SIG-M5 treated with dmso at 0.1 percent for 504 hours (cell line): ENCODE measurements at regions not wholly inside any gene's neighbourhood (a gene's known extent, or its start where the extent isn't known, plus 50 kb on each side); places are given as distances from the start of the nearest gene placed in this dataset.

Experiments used
- DNase-seq: peaks from one replicate; lab custom pipeline; 2025; ENCODE audit not compliant: unreplicated experiment; lab: John Stamatoyannopoulos, UW

DNA sequence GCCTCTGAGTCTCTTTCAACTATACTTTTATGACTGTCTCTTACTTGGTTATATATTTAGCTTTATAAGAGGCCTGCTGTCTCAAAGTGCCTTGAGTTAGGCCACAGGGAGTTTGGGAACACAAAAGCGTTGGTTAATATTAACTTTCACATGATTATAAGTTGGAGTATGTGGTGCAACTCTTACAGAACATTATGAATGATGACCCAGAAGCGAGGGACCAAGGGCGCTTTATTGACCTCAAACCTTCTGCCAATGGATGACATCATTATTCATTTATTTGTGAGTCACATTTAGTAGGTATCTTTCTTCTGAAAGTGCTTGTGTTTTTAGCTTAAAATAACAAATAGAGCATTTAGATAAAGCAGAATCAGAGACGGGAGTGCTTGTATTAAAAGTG, 298.0 kb upstream of the ZC3H12C start:
- DNase-seq, result no peak

DNA sequence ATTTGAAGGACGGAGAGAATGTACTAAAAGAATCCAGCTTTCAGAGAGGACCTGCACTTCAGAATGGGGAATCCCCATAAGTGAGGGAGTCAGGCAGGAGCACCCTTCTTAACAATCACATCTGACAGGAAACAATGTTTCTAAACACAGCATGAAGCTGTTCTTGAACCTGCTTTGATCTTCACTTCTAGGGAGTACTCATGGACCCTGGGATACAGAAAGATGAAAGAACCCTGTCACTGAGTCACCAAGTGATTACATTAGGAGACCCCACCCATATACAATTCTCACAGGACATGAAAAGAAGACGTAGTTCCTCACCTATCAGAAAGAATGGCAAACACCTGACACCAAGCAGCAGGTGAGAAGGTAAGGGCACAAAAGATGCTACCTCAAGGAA, 296.9 kb upstream of the ZC3H12C start:
- no peak for DNase-seq

GRCh38 chr11:109798521-109798920, 294.7 kb upstream of the ZC3H12C start:
- no peak for DNase-seq

GRCh38 chr11:109799604-109800003, 293.6 kb upstream of the ZC3H12C start:
- DNase-seq, result no peak

DNA sequence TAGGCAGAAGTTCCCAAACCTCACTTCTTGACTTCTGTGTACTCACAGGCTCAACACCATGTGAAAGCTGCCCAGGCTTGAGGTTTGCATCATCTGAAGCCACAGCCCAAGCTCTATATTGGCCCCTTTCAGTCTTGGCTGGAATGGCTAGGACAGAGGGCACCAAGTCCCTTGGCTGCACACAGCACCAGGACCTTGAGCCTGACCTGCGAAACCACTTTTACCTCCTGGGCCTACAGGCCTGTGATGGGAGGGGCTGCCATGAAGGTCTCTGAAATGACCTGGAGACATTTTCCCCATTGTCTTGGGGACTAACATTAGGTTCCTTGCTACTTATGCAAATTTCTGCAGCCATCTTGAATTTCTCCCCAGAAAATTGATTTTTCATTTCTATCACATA, 288.3 kb upstream of the ZC3H12C start:
- no peak for DNase-seq

DNA sequence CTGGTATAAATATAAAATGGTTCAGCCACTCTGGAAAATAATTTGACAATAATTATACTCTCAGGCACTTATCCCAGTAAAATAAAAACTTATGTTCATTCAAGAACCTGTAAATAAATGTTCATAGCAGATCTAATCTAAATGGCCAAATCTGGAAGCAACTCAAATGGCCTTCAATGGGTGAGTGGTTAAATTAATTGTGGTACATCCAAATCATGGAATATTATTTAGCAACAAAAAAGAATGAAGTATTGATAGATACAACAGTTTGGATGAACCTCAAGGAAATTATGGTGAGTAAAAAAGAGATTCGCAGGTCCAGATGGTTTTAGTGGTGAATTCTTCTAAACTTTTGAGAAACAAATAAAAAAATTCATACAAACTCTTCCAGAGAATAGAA, 287.0 kb upstream of the ZC3H12C start:
- no peak for DNase-seq

GRCh38 chr11:109808569-109808968, 284.6 kb upstream of the ZC3H12C start:
- no peak for DNase-seq

GRCh38 chr11:109814824-109815223, 278.4 kb upstream of the ZC3H12C start:
- DNase-seq, result no peak

DNA sequence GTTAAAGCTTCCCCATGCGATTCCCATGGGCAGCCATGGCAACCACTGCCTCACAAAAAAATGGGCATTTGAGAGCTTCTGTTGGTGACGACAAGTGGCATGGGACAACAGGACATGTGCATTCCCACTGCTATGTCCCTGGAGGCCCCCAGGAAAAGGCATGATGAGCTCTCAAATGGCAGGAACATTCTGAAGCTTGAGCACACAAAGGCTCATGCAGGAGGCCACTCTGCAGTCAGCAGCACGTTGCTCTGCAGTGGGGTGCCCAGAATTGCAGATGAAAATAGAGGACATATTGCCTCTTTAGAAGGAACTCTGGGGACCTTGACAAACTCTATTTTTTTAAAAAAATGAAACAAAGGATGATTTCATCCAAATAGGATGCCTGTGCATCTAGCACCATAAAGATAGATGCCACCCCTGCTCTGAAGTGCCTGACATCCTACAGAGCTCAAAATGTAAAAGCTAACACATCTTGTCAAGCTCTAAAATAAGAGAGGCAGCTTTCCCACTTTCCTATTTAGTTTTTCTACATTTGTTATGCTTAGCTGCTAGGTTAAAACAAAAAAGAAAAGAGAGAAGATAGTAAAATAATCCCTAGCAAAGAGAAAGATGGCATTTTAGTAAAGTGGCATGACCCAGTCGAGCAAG, 277.6 kb upstream of the ZC3H12C start:
- no peak for DNase-seq

DNA sequence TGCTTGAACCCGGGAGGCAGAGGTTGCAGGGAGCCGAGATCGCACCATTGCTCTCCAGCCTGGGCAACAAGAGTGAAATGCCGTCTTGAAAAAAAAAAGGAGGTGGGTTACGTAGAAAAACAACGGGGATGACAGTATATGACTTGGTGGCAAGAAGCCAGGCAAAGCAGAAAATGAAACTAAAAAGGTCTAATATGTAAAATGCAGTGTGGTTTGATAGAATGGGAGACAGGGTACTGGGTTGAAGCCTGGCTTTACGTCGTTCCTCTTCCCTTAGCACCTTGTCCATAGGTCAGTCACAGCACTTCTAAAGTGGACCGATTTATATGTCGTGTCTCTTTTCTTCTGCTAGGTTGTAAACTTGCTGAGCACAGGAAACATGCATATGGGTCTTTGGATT, 274.9 kb upstream of the ZC3H12C start:
- no peak for DNase-seq

DNA sequence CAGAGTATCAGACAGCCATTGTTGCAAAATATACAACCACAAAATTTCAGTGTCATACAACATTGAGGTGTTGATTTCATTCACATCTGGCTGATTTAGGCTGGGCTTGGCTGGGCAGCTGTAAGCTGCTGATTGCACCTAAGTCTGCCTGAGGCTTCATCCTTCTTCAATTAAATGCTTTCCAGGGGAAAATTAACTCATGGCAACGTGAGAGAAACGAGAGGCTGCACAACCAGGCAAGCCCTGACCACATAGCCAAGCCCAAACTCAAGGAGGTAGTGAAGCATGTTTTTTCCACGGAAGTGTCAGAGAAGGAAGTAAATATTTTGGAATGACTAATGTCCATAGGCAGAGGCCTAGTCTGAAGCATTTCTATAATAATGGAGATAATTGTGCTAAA, 273.8 kb upstream of the ZC3H12C start:
- DNase-seq, result no peak

GRCh38 chr11:109821511-109821910, 271.7 kb upstream of the ZC3H12C start:
- no peak for DNase-seq

DNA sequence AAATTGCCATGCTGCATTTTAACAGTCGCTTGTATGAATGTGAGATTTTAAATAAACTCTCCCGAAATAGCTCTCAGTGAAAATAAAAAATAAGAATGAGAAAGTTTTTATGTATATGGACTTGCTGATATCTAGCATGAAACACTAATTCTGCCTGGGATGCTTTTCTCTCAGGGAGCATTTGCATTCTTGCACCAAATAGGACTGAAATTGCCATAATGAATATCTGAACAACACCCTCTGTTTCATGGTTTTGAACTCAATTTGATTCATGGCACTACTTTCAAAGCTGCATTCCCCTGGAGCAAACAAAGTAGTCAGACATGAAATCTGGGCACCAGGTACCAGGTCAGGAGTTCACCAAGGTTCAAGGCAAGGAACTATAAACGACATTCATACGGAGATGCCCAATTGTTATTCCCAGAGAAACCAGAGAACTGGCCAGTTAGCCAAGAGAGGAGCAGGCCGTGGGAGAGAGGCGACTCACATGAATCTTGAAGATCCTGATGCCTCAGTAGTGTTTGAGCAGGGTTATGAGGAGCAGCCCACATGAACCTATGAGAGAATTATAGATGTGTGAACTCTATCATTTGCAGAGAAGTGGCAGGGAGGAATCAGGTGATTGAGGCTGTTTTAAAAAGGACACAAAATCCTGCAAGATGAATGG, 270.6 kb upstream of the ZC3H12C start:
- no peak for DNase-seq

DNA sequence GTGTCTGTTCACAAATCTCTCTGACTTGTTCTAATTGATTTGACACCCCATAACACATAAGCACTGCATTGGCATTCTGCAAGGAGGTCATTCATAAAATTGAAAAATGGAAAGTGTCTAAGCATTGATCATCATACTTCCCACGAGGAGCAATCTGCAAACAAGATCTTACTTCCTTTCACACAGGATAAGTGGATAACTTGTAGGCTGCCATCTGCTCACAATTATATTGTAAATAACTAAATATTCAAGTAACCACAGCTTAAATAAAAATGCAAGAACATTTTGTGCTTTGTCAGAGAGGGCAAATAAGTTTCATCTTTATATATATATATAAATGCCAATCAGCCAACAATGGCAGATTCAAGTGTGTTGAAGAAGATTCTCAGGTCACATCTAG, 264.8 kb upstream of the ZC3H12C start:
- DNase-seq, result no peak

- DNase-seq, result no peak
Measured at GRCh38 chr11:109838026-109838425, 255.2 kb upstream of the ZC3H12C start.

- no peak for DNase-seq
Measured at GRCh38 chr11:109845437-109845836, 247.8 kb upstream of the ZC3H12C start.

DNA sequence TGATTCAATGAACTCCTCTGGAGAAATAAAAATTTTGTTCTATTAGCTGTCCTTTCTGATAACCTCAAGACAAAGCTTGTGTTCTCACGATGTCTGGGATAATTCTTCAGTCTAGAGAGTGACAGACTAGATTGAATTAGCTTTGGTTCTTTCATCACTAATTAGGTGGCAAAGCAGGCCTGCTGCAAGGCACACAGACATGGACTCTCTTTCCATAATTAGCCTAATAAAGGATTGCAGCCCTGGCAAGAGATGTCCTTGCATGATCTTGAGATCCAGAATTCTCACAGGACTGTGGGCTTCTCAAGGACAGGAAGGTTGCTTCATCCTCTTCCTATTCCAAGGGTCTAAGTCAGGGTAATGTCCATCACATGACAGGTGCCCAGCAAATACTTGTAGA, 245.6 kb upstream of the ZC3H12C start:
- no peak for DNase-seq

- DNase-seq, result no peak
Measured at GRCh38 chr11:109849051-109849450, 244.1 kb upstream of the ZC3H12C start.

- DNase-seq, result no peak
Measured at GRCh38 chr11:109849946-109850345, 243.2 kb upstream of the ZC3H12C start.

DNA sequence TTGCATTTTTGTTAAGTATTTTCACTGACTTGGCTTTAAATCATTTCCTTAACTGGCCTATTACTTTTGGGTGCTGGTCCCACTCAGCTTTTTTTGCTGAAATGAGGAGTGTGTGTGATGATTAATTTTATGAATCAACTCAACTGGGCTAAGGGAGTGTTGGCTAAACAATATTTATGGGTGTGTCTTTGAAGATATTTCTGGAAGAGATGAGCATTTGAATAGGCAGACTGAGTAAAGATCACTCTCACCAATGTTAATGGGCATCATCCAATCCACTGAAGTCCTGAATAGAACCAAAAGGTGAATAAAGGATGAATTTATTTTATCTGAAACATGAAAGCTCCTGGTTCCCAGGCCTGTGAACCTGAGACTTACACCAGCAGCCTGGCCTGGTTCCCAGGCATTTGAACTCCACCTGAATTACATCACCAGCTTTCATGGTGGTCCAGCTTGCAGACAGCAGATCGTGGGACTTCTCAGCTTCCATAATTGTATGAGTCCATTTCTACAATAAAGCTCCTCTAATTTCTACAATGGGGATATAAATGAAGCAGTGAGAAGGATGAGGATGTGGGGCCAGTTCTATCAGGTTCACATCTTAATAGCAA, 241.3 kb upstream of the ZC3H12C start:
- DNase-seq, result no peak

DNA sequence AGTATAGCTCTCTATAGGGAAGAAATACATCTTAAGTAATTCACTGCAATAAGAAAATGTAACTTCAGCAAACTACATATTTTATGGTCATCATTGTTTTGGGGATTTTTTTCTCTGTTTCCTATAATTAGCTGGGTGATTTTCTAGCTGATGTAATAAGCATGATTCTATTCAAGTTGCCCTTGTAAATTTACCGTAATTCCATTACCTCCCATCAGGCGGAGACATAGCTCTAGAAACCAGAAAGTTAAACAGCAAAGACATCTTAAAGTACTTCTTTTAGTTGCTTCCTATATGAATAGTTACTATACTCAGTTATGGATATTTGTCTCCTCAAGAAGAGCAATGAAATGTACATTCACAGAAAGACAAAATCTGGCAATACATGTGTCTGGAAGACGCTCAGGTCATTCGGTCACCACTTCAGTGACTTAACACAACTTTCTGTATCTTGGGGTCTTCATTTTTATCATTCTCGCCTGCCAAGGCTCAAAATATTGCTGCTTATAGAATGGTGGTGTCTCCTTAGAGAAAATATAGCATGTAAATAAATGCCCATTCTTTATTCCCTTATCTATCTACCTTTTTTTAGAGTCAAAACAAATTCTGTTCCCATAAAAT, 239.9 kb upstream of the ZC3H12C start:
- DNase-seq, result peak; percentile 43

- no peak for DNase-seq
Measured at GRCh38 chr11:109854731-109855130, 238.5 kb upstream of the ZC3H12C start.
